HL-60/S4 (cell line): ENCODE measurements at regions not wholly inside any gene's neighbourhood (a gene's known extent, or its start where the extent isn't known, plus 50 kb on each side); places are given as distances from the start of the nearest gene placed in this dataset.
"Not testable (repeated sequence)": the region's sequence is repeated elsewhere in the genome, so short reads cannot be mapped to it uniquely, and the experiment has no call there.

Source experiments
- in situ Hi-C: fragments of 300-500 bp; cut with MboI; formaldehyde crosslinking; loops from 2 replicates; pipeline ENCODE4 v1.14.3; 2022; ENCODE audit warnings: low sequenced_read_pairs

DNA sequence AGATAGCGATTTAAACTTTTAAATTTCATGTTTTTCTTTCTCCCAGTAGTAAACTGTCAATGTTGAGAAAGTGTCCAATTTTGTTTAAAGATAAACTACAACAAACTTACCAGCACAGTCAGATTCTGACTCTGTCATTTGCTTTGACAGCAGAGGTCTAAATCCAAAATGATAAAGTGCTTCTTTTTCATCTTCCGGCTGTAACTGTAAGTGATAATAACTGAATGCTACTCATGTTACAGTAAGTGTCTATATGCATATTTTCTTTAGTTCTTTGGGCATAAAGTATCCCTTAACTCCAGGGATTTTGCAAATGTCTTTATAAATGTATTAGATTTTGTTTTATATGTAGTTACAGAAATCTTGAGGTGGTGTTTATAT, 610.4 kb downstream of the RFPL4B start:
- in situ Hi-C loops, result no loop called here

DNA sequence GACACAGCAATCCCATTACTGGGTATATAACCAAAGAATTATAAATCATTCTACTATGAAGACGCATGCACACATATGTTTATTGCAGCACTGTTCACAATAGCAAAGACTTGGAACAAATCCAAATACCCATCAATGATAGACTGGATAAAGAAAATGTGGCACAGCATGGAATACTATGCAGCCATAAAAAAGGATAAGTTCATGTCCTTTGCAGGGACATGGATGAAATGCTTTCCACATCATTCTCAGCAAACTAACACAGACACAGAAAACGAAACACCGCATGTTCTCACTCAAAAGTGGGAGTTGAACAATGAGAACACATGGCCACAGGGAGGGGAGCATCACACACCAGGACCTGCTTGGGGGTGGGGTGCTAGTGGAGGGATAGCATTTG, 613.0 kb downstream of the RFPL4B start:
- in situ Hi-C loops, result not testable (repeated sequence)

DNA sequence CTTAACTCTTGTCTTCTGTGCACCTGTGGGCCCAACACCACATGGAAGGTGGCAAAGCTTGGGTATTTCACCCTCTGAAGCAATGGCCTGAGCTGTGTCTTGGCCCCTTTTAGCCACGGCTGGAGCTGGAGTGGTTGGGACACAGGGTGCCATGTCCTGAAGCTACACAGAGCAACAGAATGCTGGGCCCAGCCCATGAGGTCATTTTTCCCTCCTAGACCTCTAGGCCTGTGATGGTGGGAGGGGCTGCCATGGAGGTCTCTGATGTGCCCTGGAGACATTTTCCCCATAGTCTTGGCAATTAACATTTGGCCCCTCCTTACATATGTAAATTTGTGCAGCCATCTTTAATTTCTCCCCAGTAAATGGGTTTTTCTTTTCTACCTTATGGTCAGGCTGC, 620.8 kb downstream of the RFPL4B start:
- in situ Hi-C loops, result no loop called here

DNA sequence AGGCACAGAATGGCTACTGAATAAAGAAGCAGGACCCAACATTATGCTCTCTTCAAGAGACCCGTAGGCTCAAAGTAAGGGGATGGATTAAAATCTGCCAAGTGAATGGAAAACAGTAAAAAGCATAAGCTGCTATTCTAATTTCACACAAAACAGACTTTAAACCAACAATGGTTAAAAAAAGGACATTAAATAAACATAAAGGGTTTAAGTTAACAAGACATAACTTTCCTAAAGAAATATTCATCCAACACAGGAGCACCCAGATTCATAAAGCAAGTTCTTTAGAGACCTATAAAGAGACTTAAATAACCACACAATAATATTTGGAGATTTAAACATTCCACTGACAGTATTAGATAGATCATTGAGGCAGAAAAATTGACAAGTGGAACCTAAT, 624.5 kb downstream of the RFPL4B start:
- in situ Hi-C loops, result no loop called here

DNA sequence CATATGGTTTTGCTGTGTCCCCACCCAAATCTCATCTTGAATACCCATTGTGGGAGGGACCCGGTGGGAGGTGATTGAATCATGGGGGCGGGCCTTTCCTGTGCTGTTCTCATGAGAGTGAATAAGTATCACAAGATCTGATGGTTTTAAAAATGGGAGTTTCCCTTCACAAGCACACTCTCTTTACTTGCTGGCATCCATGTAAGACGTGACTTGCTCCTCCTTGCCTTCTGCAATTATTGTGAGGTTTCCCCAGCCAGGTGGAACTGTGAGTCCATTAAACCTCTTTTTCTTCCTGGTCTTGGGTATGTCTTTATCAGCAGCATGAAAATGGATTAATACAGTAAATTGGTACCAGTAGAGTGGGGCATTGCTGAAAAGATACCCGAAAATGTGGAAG, 627.8 kb downstream of the RFPL4B start:
- in situ Hi-C loops, result not testable (repeated sequence)

DNA sequence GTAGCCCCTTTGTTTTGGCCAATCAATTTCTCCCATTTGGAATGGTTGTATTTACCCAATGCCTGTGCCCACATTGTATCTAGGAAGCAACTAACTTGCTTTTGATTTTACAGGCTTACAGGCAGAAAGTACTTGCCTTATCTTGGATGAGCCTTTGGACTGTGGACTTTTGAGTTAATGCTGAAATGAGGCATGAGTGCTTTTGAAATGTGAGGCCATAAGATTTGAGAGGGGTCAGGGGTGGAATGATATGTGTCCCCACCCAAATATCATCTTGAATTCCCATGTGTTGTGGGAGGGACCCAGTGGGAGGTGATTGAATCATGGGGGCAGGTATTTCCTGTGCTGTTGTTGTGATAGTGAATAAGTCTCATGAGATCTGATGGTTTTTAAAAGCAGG, 629.4 kb downstream of the RFPL4B start:
- in situ Hi-C loops, result not testable (repeated sequence)

DNA sequence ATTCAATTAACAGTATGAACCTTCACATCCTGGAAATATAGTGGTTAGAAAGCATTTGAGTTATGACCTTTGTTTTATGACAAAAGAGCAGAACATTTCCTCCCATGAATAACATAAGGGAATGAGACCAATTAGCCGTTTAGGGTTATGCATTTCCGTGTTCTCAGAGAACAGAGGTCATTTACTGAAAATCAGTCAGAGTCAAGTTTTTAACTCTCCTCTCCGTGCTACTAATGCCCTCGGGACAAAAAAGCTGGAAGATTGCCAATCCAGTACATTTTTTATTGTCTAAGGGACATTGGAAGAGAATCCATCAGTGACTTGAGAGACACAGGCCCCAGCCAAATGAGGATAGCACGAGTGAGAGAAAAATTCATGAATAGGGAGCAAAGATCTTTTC, 632.7 kb downstream of the RFPL4B start:
- in situ Hi-C loops, result no loop called here

DNA sequence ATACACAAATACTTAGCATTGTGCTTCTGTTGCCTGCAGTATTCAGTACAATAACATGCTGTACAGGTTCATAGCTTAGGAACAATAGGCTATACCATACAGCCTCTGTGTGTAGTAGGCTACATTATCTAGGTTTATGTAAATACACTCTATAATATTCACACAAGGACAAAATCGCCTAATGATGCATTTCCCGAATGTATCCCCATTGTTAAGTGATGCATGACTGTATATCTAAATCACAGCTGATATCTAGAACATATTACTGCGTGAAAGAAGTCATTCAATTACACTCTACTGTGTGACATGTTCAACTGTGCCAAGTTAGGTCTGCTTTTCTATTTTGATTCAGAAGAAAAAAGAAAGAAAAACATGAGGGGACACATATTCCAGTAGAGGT, 633.5 kb downstream of the RFPL4B start:
- in situ Hi-C loops, result no loop called here

DNA sequence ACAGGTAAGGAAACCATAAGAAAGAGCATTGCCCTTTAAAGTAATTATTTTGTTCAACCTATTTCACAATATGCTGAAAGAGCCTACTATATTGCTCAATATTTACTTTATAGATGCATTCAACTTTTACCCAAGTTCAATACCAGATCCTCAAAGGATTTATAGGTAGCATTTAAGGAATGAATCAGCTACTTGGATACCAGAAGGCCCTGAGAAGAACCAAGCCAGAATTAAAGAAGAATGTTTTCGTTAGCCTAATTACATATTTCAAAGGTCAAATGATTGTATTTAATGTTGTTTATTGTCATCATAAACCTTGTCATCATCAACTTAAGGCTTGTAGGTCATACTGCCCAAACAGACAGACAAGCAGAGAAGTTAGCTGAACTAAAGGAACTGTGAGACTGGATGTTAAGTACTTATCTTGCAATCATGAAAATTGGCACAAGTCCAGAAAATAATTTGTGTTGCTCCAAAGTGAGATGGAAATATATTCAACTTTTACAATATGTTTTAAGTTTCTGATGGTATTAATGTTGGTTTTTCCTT, 636.7 kb downstream of the RFPL4B start:
- in situ Hi-C loops, result no loop called here

DNA sequence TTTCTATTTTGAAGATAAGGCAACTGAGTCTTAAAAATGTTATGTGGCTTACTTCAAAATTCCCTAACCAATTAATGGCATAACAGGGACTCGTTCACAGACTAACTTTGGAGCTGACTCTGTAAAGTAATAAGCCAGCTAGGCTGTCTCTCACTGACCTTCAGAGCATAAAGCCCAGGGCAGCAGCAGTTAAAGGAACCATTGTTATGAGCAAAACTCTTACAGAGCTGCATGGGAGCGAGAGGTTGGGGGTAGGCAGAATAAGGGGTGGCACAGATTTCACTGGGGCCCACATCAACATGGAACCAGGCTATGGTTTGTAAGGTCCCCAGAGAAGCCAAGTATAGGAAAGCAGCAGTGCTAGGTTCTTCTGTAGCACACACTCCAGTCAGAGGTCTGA, 637.8 kb downstream of the RFPL4B start:
- in situ Hi-C loops, result no loop called here

DNA sequence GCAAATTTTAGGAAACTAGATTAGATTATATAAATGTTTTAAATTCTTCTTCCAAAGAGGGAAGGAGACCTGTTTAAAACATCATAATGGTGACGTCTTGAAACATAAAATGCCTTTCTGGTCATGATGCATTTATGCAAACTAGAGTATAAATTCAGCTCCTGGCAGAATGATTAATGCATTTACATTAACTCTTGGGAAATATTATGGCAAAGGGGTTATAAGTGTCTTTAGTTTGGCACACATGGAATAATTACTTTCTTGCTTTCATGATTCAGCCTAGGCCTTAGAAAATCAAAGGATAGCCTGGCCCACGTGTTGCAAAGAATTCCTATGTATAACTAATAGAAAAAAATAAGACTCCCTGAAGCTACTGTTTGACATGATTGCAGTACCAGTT, 639.2 kb downstream of the RFPL4B start:
- in situ Hi-C loops, result no loop called here

DNA sequence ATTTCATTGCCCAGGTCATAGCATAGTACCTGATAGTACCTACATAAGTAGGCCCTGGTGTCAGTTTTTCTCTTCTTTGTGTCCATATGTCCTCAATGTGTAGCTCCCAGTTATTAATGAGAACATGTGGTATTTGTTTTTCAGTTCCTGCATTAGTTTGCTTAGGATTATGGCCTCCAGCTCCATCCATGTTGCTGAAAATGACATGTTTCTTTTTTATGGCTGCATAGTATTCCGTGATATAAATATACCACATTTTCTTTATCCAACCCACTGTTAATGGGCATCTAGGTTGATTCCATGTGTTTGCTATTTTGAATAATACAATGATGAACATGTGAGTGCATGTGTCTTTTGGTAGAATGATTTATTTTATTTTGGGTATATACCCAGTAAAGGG, 641.6 kb downstream of the RFPL4B start:
- in situ Hi-C loops, result no loop called here

DNA sequence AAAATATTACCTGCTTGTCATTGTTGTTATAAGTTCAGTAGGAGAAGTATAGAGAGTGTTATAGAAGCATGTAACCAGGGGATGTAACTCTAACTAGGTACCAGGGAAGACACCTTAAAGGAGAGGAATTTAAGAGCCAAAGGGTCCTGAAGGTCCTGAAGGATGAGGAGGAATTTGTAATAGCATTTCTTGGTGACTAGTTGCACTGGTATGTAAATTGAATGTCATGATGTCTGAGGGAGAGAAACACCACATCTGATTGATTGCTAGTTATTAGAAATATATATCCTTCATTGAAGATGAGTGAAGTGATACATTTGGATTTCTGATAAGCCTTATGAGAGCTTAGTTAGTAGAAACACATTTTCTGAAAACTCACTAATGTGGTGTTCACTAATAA, 643.8 kb downstream of the RFPL4B start:
- in situ Hi-C loops, result no loop called here

DNA sequence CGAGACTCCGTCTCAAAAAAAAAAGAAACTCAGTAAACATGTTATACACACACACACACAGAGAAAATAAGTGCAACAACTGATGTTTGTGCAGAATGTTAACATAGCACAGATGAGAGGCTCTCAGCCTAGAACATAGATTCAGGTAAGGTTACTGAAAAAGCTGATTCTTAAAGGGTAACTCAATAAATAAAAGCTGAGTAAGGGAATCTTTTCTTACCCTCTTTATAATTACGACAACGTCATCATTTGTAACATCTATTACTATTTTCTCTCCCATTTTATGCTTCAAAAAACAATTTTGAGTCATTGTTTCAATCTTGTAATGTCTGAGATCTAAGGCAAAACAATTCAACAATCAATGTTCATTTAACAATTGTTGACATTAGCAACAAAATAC, 644.8 kb downstream of the RFPL4B start:
- in situ Hi-C loops, result no loop called here

DNA sequence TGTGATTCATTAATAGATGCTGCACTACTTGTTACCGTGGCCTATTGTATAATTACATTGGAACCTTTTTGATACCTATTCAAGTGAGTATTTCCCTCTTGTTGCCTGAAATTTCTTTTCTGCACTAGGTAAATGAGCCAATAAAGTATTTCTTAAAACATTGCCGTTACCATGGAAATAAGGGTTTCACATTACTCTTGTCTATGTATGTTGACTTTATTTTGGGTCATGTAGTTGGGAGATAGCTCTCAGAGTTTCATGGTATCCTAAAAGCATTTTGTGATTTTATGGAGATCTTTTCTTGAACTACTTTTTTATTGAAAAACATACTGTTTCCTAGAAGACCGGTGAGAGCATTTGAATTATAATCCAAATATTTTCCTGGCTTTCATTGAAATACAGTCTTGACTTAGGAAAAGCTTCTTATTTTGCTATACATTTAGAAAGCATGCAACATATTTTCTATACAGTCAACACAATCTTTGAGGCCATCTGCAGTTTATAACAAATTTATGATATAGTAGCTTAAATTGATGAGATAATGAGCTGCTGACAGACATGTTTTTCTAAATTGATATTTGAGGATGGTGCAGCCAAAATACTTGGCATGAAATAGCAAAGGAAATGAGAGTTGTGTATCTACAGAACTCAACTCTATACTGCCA, 650.4 kb downstream of the RFPL4B start:
- in situ Hi-C loops, result no loop called here

DNA sequence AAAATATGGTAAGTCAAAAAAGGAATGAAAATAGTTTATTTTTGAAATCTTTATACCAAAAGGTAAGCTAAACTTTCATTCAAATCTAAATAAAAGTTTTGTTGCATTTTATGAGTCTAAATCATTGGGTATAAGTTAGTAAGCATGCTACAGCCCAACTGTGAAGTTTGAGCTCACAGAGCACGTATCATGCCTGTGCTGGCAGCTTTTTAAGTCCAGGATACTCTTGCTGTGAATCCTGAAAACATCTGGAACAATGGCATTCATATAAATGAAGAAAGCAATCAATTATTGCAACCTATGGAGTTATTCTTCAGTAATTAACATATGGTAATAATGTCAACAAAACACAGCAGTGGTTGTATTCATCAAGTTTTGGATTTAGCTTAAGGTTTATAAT, 656.9 kb downstream of the RFPL4B start:
- in situ Hi-C loops, result no loop called here

DNA sequence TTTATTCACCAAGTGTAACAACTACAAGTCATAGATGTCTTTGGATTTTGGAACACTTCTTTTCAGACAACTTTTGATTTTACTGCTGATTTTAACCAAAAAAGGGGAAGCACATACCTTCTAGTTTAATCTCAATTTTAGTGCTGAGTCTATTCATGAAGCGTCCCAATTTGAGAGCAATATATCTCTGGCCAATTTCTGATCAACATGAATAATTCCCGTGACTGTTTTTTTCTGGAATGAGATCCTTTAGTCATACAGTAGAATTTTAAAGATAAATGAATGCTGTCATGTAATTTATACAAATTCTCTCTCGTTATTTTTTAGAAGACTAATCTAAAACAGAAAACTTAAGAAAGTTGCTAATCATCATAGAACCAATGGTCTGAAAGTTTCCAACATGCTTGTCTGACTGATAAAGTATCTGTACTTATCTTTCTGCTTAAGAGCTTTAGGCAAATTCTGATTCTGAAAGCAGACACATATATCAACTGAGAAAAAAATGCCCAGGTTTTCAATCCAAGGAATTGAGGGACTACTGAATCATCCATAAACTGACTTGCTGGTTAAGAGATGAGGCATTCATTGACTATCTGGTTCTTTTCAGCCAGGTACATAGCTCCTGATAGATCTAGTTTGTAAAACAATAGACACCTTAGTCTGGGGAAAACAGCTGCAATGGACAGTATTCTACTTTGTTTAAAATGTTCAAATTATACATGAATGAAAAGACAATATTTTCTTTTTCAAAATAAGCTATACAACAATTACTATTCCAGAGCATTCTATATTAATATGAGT, 657.5 kb downstream of the RFPL4B start:
- in situ Hi-C loops, result no loop called here

DNA sequence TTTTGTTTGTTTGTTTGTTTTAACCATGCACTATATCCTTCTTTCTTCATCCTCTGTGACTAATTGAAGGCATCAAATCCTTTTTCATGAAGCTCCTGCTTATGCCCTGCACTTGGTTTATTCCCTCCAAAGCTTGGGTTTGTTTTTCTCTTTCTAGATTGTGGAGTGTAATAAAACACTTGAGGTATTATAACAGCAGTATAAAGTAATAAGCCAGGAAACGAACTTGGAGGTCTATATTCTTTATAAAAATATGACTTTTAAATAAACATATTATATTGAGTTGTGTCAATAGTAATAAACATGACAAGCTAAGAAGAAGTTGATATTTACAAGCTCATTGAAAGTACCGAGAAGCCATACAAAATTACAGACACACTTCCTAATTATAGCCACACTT, 659.4 kb downstream of the RFPL4B start:
- in situ Hi-C loops, result no loop called here

DNA sequence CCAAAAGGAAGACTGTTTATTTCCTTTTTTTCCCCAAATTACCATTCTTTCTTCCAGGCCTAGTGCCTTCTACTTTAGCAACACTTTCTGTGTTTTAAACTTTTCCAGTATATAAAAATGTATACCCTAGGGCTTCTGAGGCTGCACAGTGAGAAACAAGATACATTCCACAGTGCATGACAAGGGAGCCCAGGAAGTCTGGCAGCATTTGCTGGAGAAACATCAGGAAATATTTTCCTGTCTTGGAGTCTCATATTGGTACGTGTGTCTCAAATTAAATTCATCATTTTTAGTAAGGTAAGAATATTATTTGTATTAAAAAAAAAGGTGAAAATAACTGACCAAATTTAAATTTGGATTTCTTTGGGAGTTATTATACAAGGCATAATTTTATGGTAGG, 662.6 kb downstream of the RFPL4B start:
- in situ Hi-C loops, result no loop called here

DNA sequence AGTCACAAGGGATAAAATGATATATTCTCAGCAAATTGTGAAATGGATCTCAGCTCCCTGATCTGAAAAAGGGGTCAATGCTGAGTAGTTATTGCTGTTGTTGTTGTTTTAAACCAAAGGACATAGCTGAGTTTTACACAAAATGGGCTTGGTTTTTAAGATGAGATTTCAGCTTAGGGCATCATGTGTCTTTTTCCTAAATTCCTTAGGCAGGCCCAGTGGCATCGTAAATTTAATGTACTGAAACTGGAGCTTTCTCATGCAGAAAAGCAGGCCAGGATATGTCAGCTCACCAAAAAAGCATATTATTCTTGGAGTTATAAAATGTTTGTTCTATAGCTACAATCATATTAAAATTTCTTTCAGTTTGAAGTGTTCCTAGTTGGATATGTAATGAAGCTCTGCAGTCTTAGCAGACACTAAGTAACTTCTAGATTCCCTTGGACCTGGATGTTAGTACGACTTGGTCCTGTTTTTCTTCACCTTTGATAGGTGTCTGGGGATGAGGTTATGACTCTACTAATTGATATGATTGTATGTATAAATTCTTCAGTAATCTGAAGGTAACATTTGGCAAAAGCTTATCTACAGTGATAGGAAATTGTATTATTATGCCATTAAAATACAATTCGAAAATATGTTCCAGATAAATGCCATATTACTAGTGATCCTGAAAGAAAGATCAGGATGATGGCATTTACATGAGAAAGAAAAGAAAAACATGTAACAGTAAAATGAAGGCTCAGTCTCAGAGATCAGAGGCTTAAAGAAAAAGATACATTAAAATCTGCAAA, 663.3 kb downstream of the RFPL4B start:
- in situ Hi-C loops, result no loop called here

DNA sequence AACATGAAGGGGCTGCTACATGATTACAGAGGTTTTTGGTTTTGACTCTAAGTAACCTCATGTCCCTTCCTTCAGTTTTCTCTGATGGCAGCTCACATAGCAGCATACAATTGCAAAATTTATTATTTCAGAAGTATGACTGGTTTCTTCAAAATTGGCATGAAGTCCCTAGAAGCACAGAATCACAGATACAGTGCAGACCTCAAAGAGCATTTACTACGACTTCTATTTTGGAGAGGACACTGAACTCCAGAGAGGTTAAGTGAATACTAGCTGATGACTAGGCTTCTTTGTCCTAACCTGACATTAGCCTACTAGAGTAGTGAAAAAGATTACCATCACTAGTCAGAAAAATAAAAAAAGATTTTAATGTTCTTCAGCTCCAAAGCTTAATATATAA, 664.3 kb downstream of the RFPL4B start:
- in situ Hi-C loops, result no loop called here

DNA sequence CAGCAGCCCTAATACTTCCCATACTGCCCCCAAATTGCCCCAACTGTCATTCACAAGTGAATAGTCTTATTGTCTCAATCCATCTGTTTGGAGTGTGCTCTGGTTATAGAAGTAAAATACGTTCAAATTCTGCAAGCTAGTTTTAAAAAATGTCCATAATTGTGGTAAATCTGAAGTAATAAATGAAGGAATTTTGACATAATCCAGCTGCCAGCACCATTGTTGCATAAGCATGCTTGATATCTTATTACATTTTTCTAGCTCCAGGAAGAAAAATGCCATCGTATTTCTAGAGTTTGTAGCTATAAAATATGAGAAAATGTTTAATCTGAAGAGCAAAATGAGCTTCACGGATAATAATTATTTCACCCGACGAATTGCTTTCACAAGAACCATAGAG, 664.7 kb downstream of the RFPL4B start:
- in situ Hi-C loops, result no loop called here
